ENCODE measurements at regions not wholly inside any gene's neighbourhood (a gene's known extent, or its start where the extent isn't known, plus 50 kb on each side); places are given as distances from the start of the nearest gene placed in this dataset.

DNA sequence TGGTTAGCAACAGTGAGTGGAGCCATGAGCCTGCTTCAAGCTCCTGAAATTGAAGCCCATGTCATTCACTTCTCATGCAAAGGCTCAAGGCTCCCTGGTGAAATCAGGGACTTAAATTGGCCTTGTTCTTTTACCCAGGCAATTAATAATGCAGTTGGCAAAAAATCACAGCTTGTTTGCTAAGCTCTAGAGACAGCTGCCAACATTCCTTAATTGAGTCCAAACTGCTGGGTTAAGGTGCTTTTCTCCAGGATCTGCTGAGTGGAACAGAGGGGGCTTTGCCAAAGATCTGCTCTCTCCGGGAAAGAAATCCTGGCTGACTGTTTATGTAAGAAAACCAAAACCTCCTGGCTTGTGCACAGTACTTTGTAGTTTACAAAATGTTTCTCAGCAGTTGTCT is 257.6 kb upstream of the GHITM start:
- Histone ChIP-seq H3K4me1 (ENCODE audit: insufficient read depth, low read length) (no peaks in the 10 kb centered on the region), H3K4me2 (ENCODE audit: low read length) (no peak overlapping the region), H3K27ac (ENCODE audit: low read length) (no peak overlapping the region), H2AFZ (ENCODE audit: low read length) (no peak overlapping the region), H3K9me2 (replicated peaks; ENCODE audit: low read length) (no peaks in the 10 kb centered on the region), H3K9ac (ENCODE audit: low read length) (no peak overlapping the region), H3K9me3 (ENCODE audit: low read length) (no peaks in the 10 kb centered on the region), H3K36me3 (ENCODE audit: low read depth, low read length) (no peaks in the 10 kb centered on the region), H3K27me3 (ENCODE audit: low read length) (no peaks in the 10 kb centered on the region), H3K4me3 (ENCODE audit: low read length) (no peak overlapping the region), H4K20me1 (ENCODE audit: low read length) (no peaks in the 10 kb centered on the region), H3K79me2 (ENCODE audit: low read length) (no peaks in the 10 kb centered on the region), H3F3A (ENCODE audit: low read length, unreplicated experiment) (no peaks in the 10 kb centered on the region)
- ATAC-seq = no peak
- ChIA-PET CTCF (no interaction called here), POLR2A (ENCODE audit: unreplicated experiment) (no interaction called here)
- DNase-seq = no peak
- TF ChIP-seq, protein P1, sequence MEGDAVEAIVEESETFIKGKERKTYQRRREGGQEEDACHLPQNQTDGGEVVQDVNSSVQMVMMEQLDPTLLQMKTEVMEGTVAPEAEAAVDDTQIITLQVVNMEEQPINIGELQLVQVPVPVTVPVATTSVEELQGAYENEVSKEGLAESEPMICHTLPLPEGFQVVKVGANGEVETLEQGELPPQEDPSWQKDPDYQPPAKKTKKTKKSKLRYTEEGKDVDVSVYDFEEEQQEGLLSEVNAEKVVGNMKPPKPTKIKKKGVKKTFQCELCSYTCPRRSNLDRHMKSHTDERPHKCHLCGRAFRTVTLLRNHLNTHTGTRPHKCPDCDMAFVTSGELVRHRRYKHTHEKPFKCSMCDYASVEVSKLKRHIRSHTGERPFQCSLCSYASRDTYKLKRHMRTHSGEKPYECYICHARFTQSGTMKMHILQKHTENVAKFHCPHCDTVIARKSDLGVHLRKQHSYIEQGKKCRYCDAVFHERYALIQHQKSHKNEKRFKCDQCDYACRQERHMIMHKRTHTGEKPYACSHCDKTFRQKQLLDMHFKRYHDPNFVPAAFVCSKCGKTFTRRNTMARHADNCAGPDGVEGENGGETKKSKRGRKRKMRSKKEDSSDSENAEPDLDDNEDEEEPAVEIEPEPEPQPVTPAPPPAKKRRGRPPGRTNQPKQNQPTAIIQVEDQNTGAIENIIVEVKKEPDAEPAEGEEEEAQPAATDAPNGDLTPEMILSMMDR (conservative IDR thresholded peaks at IDR 0.05; ENCODE audit: low read depth, low read length) = no peak
- TF ChIP-seq EZH2 (IDR thresholded peaks at IDR 0.05; ENCODE audit: low read length, unreplicated experiment) = no peak
- TF ChIP-seq EZH2phosphoT487 (IDR thresholded peaks at IDR 0.05; ENCODE audit: borderline replicate concordance, low read length) = no peak
- BruUV-seq (replicated peaks) = no TSS peak
- intact Hi-C loops (cut with micrococcal nuclease) = no loop called here

DNA sequence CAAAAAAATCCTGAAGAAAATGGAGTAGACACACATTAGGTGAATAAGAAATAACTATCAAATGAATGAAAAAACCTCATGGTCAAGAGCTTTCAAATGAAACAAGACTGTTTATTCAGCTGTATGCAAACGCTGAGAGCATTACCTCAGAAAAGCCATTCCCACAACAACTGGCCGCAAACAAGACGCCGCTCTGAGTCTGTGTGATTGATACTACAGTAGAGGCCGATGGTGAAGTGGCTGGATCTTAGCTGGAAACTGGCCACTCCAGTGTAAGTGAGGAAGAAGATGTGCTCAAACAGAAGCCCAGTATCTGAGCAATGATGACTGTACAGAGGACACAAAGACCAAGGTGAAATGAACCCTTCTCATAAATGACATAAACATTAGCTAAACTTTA is 252.4 kb upstream of the GHITM start:
- no peak overlapping the region for H3K4me2 ChIP-seq (ENCODE audit: low read length)
- no peak overlapping the region for H3K27ac ChIP-seq (ENCODE audit: low read length)
- intact Hi-C loops (cut with micrococcal nuclease) = no loop called here
- H4K20me1 ChIP-seq (ENCODE audit: low read length) = no peaks in the 10 kb centered on the region
- H3K9me3 ChIP-seq (ENCODE audit: low read length) = no peaks in the 10 kb centered on the region
- H3K4me1 ChIP-seq (ENCODE audit: insufficient read depth, low read length) = no peaks in the 10 kb centered on the region
- ChIA-PET POLR2A (ENCODE audit: unreplicated experiment) (no interaction called here), CTCF (no interaction called here)
- H2AFZ ChIP-seq (ENCODE audit: low read length) = no peak overlapping the region
- no peak overlapping the region for H3K9ac ChIP-seq (ENCODE audit: low read length)
- H3K79me2 ChIP-seq (ENCODE audit: low read length) = no peaks in the 10 kb centered on the region
- no peaks in the 10 kb centered on the region for H3F3A ChIP-seq (ENCODE audit: low read length, unreplicated experiment)
- DNase-seq (no peak), ATAC-seq (no peak)
- BruUV-seq (replicated peaks) = no TSS peak
- H3K9me2 ChIP-seq (replicated peaks; ENCODE audit: low read length) = no peaks in the 10 kb centered on the region
- H3K36me3 ChIP-seq (ENCODE audit: low read depth, low read length) = no peaks in the 10 kb centered on the region
- H3K27me3 ChIP-seq (ENCODE audit: low read length) = no peaks in the 10 kb centered on the region
- H3K4me3 ChIP-seq (ENCODE audit: low read length) = no peak overlapping the region
- TF ChIP-seq EZH2phosphoT487 (IDR thresholded peaks at IDR 0.05; ENCODE audit: borderline replicate concordance, low read length) = no peak
- TF ChIP-seq, protein P1 (conservative IDR thresholded peaks at IDR 0.05; ENCODE audit: low read depth, low read length) = no peak
- no peak for TF ChIP-seq EZH2 (IDR thresholded peaks at IDR 0.05; ENCODE audit: low read length, unreplicated experiment)

DNA sequence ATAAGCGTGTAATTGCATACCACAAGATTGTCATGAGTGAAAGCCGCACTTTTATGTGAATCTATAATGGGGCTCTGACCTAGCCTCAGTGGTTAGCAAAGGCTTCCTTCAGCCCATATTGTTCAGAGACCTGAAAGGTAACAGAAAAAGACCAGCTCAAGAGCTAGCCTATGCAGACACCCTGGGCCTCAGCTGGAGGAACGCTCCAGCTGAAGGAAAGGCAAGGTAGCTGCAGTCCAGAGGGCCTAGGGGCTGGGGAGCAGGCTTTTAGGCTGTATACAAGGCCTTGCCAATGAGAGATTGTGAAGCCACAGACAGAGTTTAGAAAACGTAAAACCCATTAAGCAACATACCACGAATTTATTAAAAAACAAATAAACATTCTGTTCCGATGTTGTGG is 246.6 kb upstream of the GHITM start:
- Histone ChIP-seq H3K4me3 (ENCODE audit: low read length) (no peak overlapping the region), H3K27ac (ENCODE audit: low read length) (no peak overlapping the region), H3K9me3 (ENCODE audit: low read length) (no peaks in the 10 kb centered on the region), H3F3A (ENCODE audit: low read length, unreplicated experiment) (no peaks in the 10 kb centered on the region), H4K20me1 (ENCODE audit: low read length) (no peaks in the 10 kb centered on the region), H3K79me2 (ENCODE audit: low read length) (no peaks in the 10 kb centered on the region), H3K4me2 (ENCODE audit: low read length) (no peak overlapping the region), H3K9me2 (replicated peaks; ENCODE audit: low read length) (no peaks in the 10 kb centered on the region), H3K4me1 (ENCODE audit: insufficient read depth, low read length) (no peaks in the 10 kb centered on the region), H3K36me3 (ENCODE audit: low read depth, low read length) (no peaks in the 10 kb centered on the region), H3K27me3 (ENCODE audit: low read length) (no peaks in the 10 kb centered on the region), H3K9ac (ENCODE audit: low read length) (no peak overlapping the region), H2AFZ (ENCODE audit: low read length) (no peak overlapping the region)
- ChIA-PET POLR2A (ENCODE audit: unreplicated experiment) (no interaction called here), CTCF (no interaction called here)
- intact Hi-C loops (cut with micrococcal nuclease) = no loop called here
- no peak for ATAC-seq
- DNase-seq = no peak
- no TSS peak for BruUV-seq (replicated peaks)
- TF ChIP-seq EZH2phosphoT487 (IDR thresholded peaks at IDR 0.05; ENCODE audit: borderline replicate concordance, low read length) = no peak
- TF ChIP-seq, protein P1 (conservative IDR thresholded peaks at IDR 0.05; ENCODE audit: low read depth, low read length) = no peak
- TF ChIP-seq EZH2 (IDR thresholded peaks at IDR 0.05; ENCODE audit: low read length, unreplicated experiment) = no peak

Measured in PC-3 (cell line).